NCI-H1930 (cell line): ENCODE measurements at regions not wholly inside any gene's neighbourhood (a gene's known extent, or its start where the extent isn't known, plus 50 kb on each side); places are given as distances from the start of the nearest gene placed in this dataset.

Experiments
- DNase-seq, 2 experiments: peaks; one replicate each; lab custom pipeline; 2025; lab: John Stamatoyannopoulos, UW

GRCh38 chr15:47824147-47824546 lies 106.8 kb downstream of the SEMA6D start:
- DNase-seq, result no peak

GRCh38 chr15:47829667-47830066 lies 112.4 kb downstream of the SEMA6D start:
- no peak for DNase-seq

- no peak for DNase-seq
These were observed 116.8 kb downstream of the SEMA6D start for GRCh38 chr15:47834093-47834492.

GRCh38 chr15:47839233-47839825 lies 122.0 kb downstream of the SEMA6D start:
- no peak for DNase-seq

GRCh38 chr15:47843124-47843663 lies 125.9 kb downstream of the SEMA6D start:
- no peak for DNase-seq

GRCh38 chr15:47844437-47844836 lies 127.1 kb downstream of the SEMA6D start:
- no peak for DNase-seq

- DNase-seq, result no peak
These were observed 129.0 kb downstream of the SEMA6D start for GRCh38 chr15:47846128-47846868.

- DNase-seq, result no peak
These were observed 129.6 kb downstream of the SEMA6D start for GRCh38 chr15:47846876-47847275.

GRCh38 chr15:47856071-47856470 lies 138.8 kb downstream of the SEMA6D start:
- no peak for DNase-seq

- DNase-seq, result no peak
These were observed 139.9 kb downstream of the SEMA6D start for GRCh38 chr15:47857014-47857775.

- no peak for DNase-seq
These were observed 140.5 kb downstream of the SEMA6D start for GRCh38 chr15:47857776-47858167.

- no peak for DNase-seq
These were observed 144.0 kb downstream of the SEMA6D start for GRCh38 chr15:47861111-47861903.

GRCh38 chr15:47862402-47862801 lies 145.1 kb downstream of the SEMA6D start:
- DNase-seq, result no peak

- no peak for DNase-seq
These were observed 149.1 kb downstream of the SEMA6D start for GRCh38 chr15:47866446-47866845.

- no peak for DNase-seq
These were observed 153.1 kb downstream of the SEMA6D start for GRCh38 chr15:47870300-47870955.

GRCh38 chr15:47870956-47871625 lies 153.8 kb downstream of the SEMA6D start:
- DNase-seq, result no peak

GRCh38 chr15:47872208-47872607 lies 154.9 kb downstream of the SEMA6D start:
- DNase-seq, result no peak

- no peak for DNase-seq
These were observed 155.6 kb downstream of the SEMA6D start for GRCh38 chr15:47872869-47873432.

- DNase-seq, result no peak
These were observed 159.7 kb downstream of the SEMA6D start for GRCh38 chr15:47876986-47877385.

- DNase-seq, result no peak
These were observed 160.5 kb downstream of the SEMA6D start for GRCh38 chr15:47877836-47878235.

GRCh38 chr15:47885920-47886319 lies 168.6 kb downstream of the SEMA6D start:
- no peak for DNase-seq
